Coronary artery (tissue), 2 donors: ENCODE measurements at regions not wholly inside any gene's neighbourhood (a gene's known extent, or its start where the extent isn't known, plus 50 kb on each side); places are given as distances from the start of the nearest gene placed in this dataset.

ENCODE experiments used
- DNase-seq: peaks from one replicate; pipeline ENCODE4 v3.0.0-alpha.2; 2017; ENCODE audit warnings: low spot score
- H3K27ac ChIP-seq, 2 donors: fragments of 200-600 bp; sonication (generic); one replicate each; pipeline ENCODE4 v1.5.1; 2016 to 2019
- H3K4me3 ChIP-seq: fragments of 200-600 bp; sonication (generic); 2 replicates; pipeline ENCODE4 v1.5.1; 2016; ENCODE audit warnings: mild to moderate bottlenecking, moderate library complexity
- TF ChIP-seq, protein P1 (sequence below): fragments of 200-600 bp; sonication (generic); IDR thresholded peaks from one replicate; pipeline ENCODE4 v1.5.1; 2019; ENCODE audit warnings: antibody characterized with exemption

DNA sequence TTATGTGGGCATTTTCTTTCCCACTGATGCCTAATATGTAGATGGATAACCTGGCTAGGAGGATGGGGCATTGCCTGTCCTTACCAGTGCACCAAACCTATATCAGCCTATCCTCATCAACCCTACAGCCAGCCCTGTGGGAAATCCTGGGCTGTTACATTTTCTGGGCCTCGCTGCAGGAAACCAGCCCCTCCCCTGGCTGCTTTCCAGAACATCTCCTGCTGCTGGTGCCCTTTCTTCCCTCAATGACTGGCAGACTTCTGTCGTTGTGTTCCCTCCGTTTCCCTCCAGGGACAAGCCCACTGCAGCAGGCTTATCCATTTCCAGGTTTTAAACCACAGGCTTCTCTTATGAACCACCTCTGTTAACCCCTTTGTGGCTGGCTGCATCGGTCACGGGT is 486.1 kb upstream of the COBL start:
- DNase-seq: no peak
- TF ChIP-seq, protein P1, sequence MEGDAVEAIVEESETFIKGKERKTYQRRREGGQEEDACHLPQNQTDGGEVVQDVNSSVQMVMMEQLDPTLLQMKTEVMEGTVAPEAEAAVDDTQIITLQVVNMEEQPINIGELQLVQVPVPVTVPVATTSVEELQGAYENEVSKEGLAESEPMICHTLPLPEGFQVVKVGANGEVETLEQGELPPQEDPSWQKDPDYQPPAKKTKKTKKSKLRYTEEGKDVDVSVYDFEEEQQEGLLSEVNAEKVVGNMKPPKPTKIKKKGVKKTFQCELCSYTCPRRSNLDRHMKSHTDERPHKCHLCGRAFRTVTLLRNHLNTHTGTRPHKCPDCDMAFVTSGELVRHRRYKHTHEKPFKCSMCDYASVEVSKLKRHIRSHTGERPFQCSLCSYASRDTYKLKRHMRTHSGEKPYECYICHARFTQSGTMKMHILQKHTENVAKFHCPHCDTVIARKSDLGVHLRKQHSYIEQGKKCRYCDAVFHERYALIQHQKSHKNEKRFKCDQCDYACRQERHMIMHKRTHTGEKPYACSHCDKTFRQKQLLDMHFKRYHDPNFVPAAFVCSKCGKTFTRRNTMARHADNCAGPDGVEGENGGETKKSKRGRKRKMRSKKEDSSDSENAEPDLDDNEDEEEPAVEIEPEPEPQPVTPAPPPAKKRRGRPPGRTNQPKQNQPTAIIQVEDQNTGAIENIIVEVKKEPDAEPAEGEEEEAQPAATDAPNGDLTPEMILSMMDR: no peak
- Histone ChIP-seq H3K4me3 (no peak overlapping the region), H3K27ac (no peak overlapping the region)

DNA sequence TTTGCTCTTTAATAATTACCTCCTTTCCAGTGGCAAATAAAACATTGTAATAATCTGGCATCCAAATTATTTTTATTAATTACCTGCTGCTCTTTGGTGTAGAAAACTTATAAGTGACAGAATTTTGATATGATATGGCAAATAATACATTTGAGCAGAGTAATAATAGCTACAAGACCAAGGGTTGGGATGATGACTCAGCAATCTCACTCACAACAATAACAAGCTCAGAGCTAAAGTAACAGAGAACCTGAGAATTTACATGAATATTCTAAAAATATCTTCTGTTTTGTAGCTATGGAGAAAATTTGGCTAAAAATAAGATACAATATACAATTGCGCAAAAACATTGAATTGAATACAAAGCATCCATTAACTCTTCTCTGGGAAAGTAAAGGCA is 480.8 kb upstream of the COBL start:
- TF ChIP-seq, protein P1: no peak
- no peak for DNase-seq

DNA sequence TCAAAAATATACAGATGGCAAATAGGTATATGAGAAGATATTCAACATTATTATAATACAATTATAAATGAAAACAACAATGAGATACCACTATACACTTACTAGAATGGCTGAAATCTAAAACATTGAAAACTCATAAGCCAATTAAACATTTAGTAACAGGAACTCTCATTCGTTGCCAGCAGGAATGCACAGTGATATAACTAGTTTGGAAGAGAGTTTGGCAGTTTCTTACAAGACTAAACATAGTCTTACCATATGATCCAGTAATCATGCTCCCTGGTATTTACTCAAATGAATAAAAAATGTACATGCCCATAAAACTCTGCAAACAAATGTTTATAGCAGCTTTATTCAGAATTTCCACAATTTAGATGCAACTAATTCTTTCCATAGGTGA is 476.2 kb upstream of the COBL start:
- Histone ChIP-seq H3K4me3 (no peak overlapping the region), H3K27ac (no peak overlapping the region)
- TF ChIP-seq, protein P1: no peak
- no peak for DNase-seq

More for the DNA sequence above, 480.8 kb upstream of the COBL start:
- no peak overlapping the region for H3K27ac ChIP-seq
- H3K4me3 ChIP-seq: no peak overlapping the region

DNA sequence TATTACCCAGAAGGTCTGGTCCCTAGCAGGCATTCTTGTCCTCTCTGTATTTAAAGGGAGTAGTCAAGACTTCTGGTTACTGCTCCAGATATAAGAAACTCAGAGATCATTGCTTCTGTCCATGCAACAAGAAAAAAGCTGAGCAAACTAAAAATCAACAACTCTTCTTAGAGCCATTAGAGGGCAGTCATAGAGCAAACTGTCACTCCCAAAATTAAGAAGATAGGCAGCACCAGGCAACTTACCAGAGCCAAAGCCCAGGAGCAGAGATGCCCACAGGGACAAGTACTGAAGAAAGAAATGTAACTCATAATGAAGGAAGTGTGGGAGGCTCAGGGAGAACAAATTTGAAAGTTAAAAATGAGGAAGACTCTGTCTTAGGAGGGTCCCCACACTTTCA is 472.9 kb upstream of the COBL start:
- no peak overlapping the region for H3K27ac ChIP-seq
- H3K4me3 ChIP-seq: no peak overlapping the region
- TF ChIP-seq, protein P1: no peak
- DNase-seq: no peak

DNA sequence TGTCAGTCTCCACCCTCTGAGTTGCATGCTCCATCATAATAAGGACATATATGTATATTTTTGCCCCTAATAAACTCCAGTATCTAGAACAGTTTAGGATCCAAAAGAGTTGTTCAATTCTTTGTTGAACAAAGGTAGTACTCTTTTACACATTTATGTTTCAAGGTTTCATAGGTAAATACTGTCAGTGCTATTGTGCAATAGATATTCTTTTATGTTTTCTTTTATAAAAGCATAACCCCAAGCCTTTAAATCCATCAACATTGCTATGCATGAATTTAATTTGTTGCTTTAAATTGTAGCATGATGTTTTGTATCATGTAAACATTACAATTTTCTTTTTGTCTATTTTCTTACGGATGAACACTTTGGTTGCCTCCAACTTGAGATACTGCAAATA is 469.7 kb upstream of the COBL start:
- DNase-seq: no peak
- TF ChIP-seq, protein P1: no peak
- no peak overlapping the region for H3K27ac ChIP-seq
- H3K4me3 ChIP-seq: no peak overlapping the region

DNA sequence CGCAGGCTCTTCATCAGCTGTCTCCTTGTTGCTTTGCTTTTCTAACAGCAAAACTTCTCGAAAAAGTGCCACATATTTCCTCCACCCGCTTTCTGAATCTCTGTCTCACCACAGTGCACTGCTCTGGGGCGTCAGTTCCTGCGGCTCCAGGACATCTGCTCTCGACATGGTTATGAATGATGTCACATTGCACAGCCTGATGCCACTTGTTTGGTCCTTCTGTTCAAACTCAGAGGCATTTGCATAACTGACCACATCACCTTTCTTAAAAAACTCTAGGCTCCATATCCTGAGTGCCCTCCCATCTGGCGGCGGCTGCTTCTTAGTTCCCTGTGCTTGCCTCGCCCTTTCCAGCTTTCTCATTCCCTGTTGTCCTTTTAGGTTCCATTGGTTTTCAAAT is 469.3 kb upstream of the COBL start:
- DNase-seq: no peak
- TF ChIP-seq, protein P1: no peak
- H3K27ac ChIP-seq: no peak overlapping the region
- no peak overlapping the region for H3K4me3 ChIP-seq

DNA sequence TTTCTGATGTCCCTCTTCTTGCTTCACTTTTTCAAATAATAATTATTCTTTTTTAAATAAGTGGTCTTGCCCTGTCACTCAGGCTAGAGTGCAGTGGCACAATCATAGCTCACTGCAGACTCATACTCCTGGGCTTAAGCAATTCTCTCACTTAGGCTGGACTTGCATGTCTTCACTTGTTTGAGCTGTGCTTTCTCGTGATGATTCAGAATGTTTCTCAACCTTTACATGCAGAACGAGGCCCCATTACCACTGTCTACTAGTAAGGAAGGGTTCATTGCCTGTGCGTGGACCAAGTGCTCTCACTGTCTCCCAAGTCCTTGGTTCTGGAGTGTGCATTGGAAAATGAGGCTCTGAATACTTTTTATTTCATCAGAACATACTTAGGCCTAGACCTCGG is 468.6 kb upstream of the COBL start:
- Histone ChIP-seq H3K4me3 (no peak overlapping the region), H3K27ac (no peak overlapping the region)
- no peak for DNase-seq
- TF ChIP-seq, protein P1: no peak
